GM12874 (cell line): ENCODE measurements at regions not wholly inside any gene's neighbourhood (a gene's known extent, or its start where the extent isn't known, plus 50 kb on each side); places are given as distances from the start of the nearest gene placed in this dataset.

Experiments used
- TF ChIP-seq, protein P1 (sequence below): IDR thresholded peaks from 2 replicates; pipeline ENCODE4 v1.5.1; 2011; ENCODE audit warnings: low read depth, mild to moderate bottlenecking, control low read depth, low read length, moderate library complexity; ENCODE audit not compliant: insufficient read depth

DNA sequence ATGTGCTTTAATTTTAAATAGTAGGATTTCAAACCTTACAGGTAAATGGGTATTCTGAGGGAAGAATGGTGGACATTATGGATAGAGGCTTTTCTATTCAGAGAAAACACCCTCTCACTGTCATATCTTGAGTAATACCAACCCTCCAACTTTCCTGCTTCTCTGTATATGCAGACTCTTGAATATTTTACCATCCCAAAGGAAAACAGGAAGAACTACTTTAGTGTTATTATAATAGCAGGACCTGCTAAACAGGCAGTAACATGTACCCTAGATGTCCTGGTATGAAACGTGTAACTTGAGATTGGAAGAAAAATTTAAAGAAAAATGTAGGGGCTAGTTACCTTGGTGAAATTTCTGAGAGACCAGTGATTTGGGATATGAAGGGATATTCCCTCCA is 82.9 kb upstream of the TRHDE start:
- TF ChIP-seq, protein P1, sequence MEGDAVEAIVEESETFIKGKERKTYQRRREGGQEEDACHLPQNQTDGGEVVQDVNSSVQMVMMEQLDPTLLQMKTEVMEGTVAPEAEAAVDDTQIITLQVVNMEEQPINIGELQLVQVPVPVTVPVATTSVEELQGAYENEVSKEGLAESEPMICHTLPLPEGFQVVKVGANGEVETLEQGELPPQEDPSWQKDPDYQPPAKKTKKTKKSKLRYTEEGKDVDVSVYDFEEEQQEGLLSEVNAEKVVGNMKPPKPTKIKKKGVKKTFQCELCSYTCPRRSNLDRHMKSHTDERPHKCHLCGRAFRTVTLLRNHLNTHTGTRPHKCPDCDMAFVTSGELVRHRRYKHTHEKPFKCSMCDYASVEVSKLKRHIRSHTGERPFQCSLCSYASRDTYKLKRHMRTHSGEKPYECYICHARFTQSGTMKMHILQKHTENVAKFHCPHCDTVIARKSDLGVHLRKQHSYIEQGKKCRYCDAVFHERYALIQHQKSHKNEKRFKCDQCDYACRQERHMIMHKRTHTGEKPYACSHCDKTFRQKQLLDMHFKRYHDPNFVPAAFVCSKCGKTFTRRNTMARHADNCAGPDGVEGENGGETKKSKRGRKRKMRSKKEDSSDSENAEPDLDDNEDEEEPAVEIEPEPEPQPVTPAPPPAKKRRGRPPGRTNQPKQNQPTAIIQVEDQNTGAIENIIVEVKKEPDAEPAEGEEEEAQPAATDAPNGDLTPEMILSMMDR: no peak

GRCh38 chr12:72191761-72192160 is 80.4 kb upstream of the TRHDE start:
- TF ChIP-seq, protein P1: no peak

DNA sequence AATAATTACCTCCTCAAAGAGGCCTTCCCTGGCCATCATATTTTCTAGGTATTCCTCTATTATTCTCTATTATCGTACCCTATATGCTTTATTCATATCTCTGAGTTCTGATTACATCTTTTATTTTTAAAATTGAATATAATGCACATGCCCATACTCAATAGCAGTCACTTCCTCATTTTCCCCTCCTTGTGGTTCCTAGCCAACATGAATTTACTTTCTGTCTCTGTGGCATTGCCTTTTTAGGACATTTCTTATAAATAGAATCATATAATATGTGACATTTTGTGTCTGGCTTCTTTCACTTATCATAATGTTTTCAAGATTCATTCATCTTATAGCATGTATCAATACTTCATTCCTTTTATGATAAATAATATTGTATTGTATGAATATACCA is 74.4 kb upstream of the TRHDE start:
- TF ChIP-seq, protein P1: no peak

- TF ChIP-seq, protein P1: no peak
These were observed 70.7 kb upstream of the TRHDE start for GRCh38 chr12:72201457-72201856.

DNA sequence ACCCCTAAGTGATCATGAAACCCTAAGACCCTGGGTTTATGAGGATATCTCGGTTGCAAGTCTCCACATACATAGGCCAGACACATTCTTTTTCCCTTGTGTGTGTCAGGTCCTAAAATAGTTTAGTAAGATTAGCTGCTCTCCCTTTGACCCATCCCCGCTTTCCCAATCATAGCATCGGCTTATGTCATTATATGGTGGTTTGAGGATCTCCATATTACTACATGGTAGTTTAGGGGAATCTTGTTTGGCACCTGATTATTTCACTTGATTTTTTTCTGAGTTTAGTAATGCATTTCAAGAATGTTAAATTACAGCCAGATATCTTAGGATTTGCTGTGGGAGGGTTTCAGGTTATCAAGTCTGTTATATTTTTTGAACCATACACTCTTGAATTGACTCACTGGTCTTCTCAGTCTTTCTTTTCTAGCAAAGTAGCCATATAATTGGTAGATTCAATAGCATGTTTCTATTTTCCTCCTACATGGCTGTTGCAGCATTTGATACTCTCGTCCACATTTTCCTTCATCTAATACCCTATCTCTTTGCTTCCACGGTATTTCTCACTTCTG is 68.3 kb upstream of the TRHDE start:
- TF ChIP-seq, protein P1: no peak

- TF ChIP-seq, protein P1: no peak
These were observed 65.1 kb upstream of the TRHDE start for GRCh38 chr12:72207079-72207478.

DNA sequence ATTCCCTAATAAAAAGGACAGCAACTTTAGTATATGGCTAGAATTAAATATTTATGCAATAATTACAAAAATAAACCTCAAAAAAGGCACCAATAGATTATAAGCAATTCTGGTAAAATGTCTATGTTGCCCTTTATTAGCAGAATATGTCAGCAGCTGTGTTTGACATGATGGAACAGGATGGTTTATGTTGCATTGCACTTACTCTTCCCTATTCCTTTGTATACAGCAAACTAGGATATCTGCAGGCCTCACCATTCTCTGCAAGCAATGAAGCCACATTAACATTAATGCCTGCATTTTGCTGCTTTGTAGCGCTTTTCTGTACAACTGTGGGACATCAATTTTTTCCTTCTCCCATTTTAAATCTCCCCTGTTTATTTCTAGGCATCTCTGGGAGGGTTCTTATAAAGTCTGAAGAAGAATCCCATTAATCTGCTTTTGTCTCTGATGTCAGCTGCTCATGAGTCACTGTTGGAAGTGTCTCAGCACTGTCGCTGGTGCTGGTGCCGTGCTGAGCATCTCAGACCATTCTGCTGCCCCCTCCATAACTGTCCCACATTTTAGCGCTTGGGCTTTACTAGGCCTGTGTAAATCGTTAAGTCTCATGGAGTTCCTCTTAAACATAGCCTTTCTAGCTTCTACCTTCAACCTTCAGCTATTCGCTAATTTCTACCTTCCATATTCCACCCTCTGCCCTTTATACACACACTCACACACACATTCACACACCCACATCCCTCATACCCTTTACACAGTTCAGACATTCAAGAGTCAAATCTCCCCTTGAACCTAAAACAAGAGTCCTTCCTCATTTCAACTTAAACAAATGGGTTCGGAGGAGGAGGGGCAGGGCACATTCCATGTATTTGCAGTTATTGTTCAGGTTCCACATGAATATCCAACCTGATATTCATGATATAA is 64.4 kb upstream of the TRHDE start:
- TF ChIP-seq, protein P1: no peak
